NCI-H82 treated with DMSO at 0.1 percent for 48 hours (cell line): ENCODE measurements at regions not wholly inside any gene's neighbourhood (a gene's known extent, or its start where the extent isn't known, plus 50 kb on each side); places are given as distances from the start of the nearest gene placed in this dataset.

Experiments
- DNase-seq: peaks from one replicate; lab custom pipeline; 2025; ENCODE audit not compliant: unreplicated experiment; lab: John Stamatoyannopoulos, UW

- DNase-seq: no peak
Measured at GRCh38 chr17:70775679-70776078, 606.3 kb downstream of the KCNJ2 start.

DNA sequence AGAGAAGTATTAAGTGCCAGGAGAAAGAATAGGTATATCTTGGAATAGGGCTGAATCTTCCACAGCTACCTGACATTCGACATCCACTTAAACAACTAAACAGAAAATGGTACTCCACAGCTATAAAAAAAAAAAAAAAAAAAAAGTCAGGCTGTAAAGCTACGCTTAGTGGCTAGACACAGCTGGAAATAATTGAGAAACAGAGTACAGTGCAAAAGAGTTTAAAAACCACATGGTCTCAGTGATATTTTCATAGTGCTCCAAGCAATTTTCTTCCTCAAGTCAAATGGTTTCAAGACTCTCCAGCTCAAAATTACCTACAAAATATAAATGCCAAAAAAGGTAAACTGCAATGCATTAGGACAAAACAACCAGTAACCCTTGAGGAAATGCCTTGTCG lies 607.1 kb downstream of the KCNJ2 start:
- DNase-seq: no peak

GRCh38 chr17:70780031-70780430 lies 610.7 kb downstream of the KCNJ2 start:
- no peak for DNase-seq

DNA sequence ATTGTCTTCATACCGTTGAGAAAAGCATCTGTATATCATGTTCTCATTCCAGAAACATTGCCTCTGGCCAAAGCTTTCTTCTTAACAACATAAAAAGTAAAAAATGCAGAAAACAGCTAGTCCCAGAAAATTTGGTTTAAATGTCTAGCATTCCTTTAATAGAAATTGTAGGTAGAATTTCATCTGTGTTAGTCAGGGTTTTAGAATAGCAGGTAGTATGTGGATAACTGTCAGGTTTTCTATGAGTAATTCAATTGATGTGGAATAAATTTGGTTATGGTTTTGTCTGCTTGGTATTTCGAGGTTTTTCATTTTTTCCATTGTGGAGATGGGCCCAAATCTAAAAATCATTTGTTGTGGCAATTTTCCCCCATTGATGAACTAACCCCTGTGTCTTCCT lies 616.7 kb downstream of the KCNJ2 start:
- DNase-seq: no peak

- DNase-seq: no peak
Measured at GRCh38 chr17:70787721-70788300, 618.5 kb downstream of the KCNJ2 start.

GRCh38 chr17:70791748-70792443 lies 622.6 kb downstream of the KCNJ2 start:
- no peak for DNase-seq

- no peak for DNase-seq
Measured at GRCh38 chr17:70794738-70795137, 625.4 kb downstream of the KCNJ2 start.

DNA sequence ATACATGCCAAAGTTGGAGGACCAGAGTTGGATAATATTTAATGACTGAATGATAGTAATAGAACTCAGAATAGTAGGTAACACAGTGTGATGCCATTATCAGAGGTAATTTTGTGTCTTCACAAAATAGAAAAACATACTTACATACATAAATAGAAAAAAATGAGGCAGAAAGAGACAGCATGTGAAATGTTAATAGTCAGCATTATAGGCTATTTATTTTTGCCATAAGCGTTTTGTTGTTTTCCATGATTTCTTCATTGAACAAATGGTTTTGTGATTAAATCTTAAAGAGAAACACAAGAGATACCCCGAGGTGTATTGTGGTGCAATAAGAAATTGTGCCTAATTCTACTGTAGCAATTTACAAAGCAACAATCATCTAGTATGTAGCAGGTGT lies 626.3 kb downstream of the KCNJ2 start:
- no peak for DNase-seq

GRCh38 chr17:70796757-70797156 lies 627.4 kb downstream of the KCNJ2 start:
- no peak for DNase-seq

- no peak for DNase-seq
Measured at GRCh38 chr17:70797166-70797565, 627.8 kb downstream of the KCNJ2 start.

GRCh38 chr17:70804161-70804560 lies 634.8 kb downstream of the KCNJ2 start:
- DNase-seq: no peak

DNA sequence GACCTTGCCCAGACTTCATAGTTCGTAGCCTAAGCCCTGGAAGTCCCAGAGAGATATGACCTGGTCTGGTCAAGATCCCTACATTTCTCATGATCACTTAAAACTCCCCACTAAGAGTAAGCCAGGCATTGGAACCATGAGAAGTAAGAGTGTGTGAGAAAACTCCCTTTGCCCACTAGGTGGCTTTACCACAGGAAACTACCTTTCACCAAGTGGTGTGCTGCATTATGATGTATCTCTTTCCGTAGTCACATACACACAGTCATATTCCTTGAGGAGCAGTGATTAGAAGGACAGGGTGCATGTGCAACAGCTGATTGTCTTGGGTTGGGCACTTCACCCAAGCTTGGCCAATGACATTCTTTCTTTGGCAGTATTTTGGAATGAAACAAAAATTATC lies 639.3 kb downstream of the KCNJ2 start:
- DNase-seq: no peak

- no peak for DNase-seq
Measured at GRCh38 chr17:70810609-70811008, 641.3 kb downstream of the KCNJ2 start.

- DNase-seq: no peak
Measured at GRCh38 chr17:70813355-70813930, 644.1 kb downstream of the KCNJ2 start.

DNA sequence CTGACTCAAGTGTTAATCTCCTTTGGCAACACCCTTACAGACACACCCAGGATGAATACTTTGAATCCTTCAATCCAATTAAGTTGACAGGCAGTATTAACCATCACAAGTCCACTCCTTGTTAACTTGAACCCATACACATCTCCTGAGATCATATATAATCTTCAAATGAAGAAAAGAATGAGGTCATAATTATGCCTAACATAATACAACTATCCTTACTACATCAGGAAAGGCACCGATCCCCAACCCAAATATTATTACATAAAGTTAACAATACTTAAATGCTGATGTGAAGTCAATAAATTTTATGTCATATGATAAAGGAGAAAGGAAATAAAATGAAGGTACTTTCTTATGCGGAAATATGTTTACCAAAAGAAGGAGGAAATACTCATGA lies 649.9 kb downstream of the KCNJ2 start:
- DNase-seq: peak; percentile 33

DNA sequence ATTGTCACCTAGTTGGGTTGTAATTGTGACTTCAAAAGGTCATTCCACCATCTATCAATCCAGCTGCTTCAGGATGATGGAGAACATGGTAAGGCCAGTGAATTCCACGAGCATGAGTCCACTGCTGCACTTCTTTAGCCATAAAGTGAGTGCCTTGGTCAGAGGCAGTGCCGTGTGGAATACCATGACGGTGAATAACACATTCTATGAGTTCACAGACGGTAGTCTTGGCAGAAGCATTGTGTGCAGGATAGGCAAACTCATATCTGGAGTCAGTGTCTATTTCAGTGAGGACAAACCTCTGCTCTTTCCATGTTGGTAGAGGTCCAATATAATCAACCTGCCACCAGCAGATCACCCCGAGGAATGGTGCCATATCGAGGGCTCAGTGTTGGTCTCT lies 650.9 kb downstream of the KCNJ2 start:
- no peak for DNase-seq

DNA sequence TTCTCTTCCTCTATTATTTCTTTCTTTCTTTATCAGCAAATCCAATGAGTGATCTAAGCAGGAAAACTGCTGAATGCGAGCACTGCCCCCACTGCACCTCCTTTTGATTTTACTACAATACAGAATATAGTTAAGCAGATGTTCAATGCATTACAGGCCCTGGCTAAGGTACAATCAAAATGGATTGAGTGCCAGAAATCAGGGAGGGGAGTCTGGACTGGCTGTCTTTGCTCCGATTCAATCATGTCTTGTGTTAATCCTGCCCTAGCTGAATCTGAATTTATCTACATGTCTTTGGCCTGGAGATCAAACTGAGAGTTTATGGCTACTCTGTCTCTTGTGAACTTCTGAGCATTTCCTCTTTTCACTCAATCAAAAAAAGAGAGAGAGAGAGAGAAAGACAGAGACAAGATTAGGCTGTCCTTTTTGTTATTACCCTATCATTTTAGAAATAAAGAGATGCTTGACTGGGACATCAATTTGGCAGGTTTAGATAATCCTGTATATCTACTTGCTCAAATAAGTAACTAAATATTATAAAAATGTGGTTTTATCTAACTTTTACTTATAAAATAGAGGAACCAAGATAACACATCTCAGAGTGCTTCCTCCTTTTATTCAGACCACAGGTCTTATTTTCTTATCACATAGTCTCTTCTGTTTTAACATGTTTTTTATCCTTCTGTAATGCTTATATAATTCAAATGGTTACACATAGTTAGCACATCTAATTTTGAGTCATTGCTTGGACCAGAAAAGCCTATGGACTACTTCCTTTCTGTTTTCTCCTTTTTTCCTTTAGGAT lies 656.2 kb downstream of the KCNJ2 start:
- no peak for DNase-seq

GRCh38 chr17:70829876-70830275 lies 660.5 kb downstream of the KCNJ2 start:
- DNase-seq: no peak

DNA sequence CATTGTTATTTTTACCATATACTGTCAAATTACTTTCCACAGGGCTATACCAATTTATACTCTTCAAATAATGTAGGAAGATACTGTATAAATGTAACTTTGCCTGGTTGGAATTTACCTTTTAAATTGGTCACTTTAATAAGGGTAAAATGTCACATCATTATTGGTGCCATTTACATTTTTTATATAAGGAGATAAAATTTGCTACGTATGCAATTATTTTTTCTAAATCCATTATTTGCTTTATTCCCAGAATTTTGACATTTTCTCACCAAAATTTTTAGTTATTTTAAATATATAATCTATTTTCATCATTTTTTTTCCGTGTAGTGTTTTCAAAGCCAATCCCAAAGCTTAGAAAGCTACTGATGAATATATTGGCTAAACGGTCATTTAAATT lies 664.7 kb downstream of the KCNJ2 start:
- DNase-seq: no peak

GRCh38 chr17:70848785-70849184 lies 679.5 kb downstream of the KCNJ2 start:
- no peak for DNase-seq

- no peak for DNase-seq
Measured at GRCh38 chr17:70855401-70856054, 686.2 kb downstream of the KCNJ2 start.
